HG03432 (cell line): ENCODE measurements at regions not wholly inside any gene's neighbourhood (a gene's known extent, or its start where the extent isn't known, plus 50 kb on each side); places are given as distances from the start of the nearest gene placed in this dataset.
"Not testable (repeated sequence)": the region's sequence is repeated elsewhere in the genome, so short reads cannot be mapped to it uniquely, and the experiment has no call there.

Source experiments
- ATAC-seq: cut with Tn5 transposase; IDR thresholded peaks from one replicate; pipeline ENCODE4 v1.9.1; 2021; ENCODE audit warnings: mild to moderate bottlenecking, moderate library complexity; ENCODE audit not compliant: unreplicated experiment

GRCh38 chr20:60096166-60096565 is 137.9 kb downstream of the CDH26 start:
- no peak for ATAC-seq

- ATAC-seq: no peak
Measured at GRCh38 chr20:60097285-60097684, 139.1 kb downstream of the CDH26 start.

GRCh38 chr20:60100780-60101179 is 142.6 kb downstream of the CDH26 start:
- no peak for ATAC-seq

DNA sequence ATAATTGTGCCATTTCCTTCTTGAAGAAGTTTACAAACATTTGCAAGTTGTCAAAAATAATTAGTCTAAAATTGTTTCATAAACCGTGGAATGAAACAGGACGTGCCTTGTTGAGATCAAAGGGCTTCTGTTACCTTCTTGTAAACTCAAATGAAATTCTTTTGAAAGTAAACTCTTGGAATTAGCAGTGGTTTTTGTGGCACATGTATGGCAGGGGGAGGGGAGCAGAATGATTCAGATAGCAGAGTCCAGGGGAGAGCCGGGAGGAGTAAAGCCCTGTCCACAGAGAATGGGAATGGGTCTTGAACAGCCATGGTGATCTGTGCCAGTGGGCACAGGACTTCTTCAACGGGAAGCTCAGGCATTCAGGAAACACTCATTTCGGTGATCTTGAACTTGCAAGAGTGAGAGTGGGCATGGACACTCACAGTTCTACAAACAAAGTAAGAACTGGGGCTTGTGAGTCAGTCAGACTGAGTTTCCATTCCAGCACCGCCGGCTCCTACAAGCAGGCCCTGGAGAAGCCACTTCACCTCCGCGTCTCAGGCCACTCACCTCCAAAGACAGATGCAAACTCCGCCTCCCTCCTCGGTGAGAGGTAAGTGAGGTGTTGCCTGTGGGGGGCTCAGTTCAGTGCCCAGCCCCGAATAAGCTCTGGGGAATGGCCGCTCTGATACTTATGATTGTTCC is 143.1 kb downstream of the CDH26 start:
- ATAC-seq: no peak

DNA sequence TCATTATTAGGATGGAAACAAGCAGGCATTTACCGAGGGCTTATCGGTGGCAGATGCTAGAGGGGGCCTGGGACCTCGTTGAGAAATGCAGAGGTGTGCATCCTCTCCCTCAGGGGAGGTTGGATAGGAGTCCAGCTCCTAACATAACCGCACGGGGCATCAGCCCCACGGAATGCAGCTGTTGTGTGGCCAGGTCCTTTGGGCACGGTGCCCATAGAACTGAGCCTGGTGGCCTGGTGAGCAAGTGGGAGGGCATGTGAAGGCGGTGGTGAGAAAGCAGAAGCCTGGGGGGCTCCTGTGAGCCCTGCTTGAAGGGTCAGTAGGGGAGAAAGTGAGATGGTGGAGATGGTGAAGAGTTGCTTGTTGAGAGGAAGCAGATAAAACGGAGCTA is 143.7 kb downstream of the CDH26 start:
- ATAC-seq: no peak

DNA sequence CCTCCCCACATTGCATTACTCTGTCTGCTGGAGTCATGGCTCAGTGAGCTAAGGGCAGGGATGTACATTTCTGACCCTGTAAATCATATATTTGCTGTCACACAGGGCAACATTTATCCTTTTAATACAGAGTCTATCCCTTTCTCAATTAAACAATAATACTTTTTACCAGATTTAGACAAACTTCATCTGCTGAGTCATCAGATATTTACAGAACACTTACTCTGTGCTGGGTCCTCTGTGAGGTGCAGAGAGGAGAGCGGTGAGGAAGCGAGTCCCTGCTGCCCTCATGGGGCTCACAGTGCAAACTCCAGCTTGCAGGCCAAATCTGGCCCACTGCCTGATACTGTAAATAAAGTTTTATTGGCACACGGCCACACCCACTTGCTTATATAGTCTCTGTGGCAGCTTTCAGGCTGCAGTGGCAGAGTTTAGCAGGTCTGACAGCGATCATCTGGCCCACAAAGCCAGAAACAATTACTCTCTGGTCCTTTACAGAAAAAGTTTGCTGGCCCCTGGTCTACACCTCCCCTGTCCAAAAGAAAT is 144.5 kb downstream of the CDH26 start:
- ATAC-seq: no peak

- ATAC-seq: no peak
Measured at GRCh38 chr20:60104993-60105803, 147.0 kb downstream of the CDH26 start.

DNA sequence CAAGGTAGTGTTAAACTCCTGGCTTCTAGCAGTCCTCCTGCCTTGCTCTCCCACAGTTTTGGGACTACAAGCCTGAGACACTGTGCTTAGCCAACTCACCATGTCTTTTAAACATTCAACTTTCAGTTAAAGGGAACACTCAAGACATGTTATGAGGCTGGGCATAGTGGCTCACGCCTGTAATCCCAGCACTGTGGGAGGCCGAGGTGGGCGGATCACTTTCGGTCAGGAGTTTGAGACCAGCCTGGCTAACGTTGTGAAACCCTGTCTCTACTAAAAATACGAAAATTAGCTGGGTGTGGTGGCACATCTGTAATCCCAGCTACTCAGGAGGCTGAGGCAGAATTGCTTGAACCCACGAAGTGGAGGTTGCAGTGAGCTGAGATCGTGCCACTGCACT is 148.0 kb downstream of the CDH26 start:
- not testable (repeated sequence) for ATAC-seq

GRCh38 chr20:60107621-60108390 is 149.6 kb downstream of the CDH26 start:
- no peak for ATAC-seq

DNA sequence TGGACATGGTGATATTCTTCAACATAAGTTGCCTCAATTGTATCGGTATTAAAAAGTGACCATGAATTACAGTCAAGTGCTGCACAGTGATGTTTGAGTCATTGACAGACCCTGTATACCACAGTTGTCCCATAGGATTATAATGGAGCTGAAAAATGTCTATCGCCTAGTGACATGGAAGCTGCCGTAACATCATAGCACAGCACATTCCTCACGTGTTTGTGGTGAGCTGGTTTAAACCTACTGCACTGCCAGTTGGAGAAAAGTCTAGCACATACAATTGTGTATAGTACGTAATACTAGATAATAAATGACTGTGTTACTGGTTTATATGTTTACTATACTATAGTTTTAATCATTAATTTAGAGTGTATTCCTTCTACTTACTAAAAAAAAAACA is 150.2 kb downstream of the CDH26 start:
- ATAC-seq: no peak

GRCh38 chr20:60113024-60113724 is 155.0 kb downstream of the CDH26 start:
- no peak for ATAC-seq

GRCh38 chr20:60113771-60114170 is 155.5 kb downstream of the CDH26 start:
- ATAC-seq: no peak

DNA sequence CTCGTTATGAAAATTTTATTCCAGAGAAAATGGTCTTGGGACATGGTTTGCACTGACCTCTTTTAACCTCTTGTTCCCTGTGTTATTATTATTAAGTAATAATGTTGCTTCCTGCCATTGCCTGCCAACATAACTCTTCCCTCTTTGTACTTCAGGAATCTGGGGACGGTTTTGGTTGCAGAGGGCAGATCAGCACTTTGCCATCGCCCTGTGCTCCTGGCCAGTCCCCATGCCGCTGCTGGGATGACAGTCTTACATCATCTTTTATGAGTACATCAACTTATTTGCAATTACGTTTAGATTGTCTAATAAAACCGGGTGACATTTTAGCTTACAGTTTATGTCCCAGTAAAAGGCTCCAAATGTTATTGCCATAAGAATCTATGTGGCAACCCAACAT is 157.2 kb downstream of the CDH26 start:
- ATAC-seq: no peak

DNA sequence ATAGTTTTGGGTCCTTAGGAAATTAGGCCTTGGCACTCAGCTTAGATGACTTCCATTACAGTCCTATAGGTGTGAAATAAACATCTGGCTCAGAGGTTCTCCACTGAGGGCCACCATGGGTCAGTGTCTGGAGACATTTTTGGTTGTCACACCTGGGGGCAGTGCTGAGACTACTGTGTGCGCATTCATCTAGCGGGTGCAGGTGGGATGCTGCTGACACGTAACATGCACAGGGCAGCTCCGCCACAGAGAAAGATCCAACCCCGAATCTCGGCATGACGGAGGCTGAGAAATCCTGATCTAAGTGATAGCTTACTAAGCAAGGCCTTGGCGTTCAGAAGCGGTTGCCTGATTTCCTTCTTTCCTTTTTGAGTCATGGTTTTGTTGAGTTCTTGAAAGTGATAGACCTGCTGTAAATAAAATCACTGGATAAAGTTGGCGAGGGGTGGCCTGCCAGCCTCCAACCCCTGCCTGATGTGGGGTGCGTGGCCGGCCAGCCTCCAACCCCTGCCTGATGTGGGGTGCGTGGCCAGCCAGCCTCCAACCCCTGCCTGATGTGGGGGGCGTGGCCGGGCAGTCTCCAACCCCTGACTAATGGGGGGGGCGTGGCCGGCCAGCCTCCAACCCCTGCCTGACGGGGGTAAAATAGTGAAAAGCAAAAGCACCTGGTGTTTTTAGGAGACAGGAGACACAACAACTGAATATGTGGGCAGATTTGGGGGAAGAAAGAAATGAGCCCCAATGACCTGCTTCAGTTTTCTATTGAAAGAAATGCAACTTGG is 158.1 kb downstream of the CDH26 start:
- no peak for ATAC-seq

- no peak for ATAC-seq
Measured at GRCh38 chr20:60117065-60117464, 158.8 kb downstream of the CDH26 start.

DNA sequence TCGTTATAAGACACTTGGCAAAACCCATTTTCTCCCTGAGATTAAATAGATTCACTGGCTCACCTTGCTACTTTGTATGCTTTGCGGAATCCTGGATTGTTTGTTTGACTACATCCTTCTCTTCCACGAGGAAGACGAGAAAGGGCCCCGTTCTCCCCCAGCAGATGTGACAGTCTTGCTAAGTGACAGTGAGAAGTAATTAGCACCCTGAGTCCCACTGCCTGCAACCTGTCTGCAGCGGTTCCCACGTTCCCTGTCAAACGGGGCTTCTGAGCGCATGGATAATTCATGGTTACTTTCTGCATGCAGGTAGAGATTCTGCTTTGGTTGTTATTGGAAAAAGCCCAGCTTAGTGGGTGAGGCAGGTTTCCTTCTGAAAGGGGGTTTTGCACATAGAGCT is 163.7 kb downstream of the CDH26 start:
- no peak for ATAC-seq

DNA sequence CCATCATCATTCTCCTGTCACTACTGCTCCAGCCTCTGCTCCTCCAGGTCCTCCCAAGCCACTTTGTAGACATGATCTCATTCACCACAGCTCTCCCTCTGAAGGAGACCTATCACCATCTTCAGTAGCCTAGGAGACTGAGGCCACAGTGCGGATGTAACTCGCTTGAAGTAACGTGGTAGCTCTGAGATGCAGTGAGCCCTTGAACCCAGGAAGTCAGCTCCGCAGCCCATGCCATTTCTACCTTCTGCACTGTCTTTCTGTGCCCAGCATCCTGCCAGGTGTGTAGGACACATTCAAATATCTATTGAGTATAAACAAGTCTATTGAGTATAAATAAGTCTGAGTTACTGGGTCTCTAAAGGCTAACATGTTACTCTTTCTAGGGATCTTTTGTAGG is 164.4 kb downstream of the CDH26 start:
- no peak for ATAC-seq

DNA sequence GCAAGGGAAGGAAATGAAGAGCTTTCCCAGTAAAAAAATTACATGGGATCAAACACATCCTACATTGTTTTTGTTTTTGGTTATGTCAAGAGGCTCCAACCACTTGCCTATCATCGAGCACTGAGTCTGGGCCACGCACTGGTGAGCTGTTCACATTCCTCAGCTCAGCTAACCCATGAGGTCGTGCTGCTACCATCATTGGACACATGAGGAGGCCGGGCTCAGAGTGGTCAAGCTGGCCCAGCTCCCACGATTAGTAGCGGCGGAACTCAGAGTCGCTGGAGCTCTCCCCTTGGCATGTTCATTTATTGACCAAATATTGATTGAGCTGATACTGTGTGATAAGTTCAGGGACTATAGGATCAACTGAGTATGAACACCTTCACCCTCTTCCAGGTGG is 164.9 kb downstream of the CDH26 start:
- no peak for ATAC-seq

DNA sequence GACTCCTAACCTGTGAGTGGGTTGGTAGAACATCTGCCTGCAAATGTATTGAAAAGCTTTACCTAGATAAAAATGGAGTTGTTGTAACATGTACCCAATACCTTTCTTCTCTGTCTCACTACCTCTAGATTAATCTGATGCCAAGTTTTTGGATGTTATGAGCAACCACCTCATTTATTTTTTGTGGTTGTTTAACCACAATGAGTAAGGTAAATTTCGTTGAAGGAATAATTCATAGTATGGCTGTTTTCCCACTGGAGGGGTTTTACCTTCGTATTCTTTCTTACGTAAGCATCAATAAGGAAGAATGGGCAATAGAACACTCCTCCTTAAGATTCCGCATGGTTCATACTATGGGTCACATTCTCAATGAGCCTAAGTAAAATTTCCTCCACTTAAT is 165.4 kb downstream of the CDH26 start:
- ATAC-seq: no peak

DNA sequence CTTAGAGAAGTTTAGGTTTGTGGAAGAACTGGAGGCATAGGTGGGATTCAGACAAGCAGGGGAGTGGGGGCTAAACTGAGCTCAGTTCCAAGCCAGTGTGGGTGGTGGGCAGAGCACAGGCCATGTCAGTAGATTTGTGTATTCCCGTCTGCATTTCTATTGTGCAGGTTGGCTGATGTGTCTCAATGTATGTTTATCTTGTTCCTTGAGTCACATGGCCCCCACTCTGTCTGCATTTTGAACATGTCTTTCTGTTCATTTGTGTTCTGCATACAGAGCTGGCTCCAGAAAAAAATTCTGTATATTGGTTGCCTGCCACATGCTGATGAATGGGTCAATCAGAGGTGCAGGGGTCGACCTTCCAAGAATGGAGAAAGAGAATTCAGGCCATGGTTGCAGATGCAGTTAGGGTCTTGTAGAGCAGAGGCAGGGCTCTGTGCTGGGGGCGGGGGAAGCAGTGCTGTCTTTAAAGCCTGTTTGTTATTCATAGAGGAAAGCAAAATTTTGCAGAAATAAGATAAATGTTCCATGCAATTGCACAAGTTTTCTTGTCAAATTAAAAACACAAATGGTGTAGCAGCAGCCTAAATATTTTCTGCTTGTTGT is 166.7 kb downstream of the CDH26 start:
- ATAC-seq: no peak
